Gastroesophageal sphincter (tissue), 3 donors: ENCODE measurements at regions not wholly inside any gene's neighbourhood (a gene's known extent, or its start where the extent isn't known, plus 50 kb on each side); places are given as distances from the start of the nearest gene placed in this dataset.

Experiments used
- CTCF ChIP-seq, 4 experiments: fragments of 200-600 bp in 2 of 4; fragments of 450-650 bp in 2 of 4; sonication (generic) in 1 of 4; IDR thresholded peaks; one replicate each; pipeline ENCODE4 v1.5.1; 2017 to 2019; ENCODE audit warnings: antibody characterized with exemption in 4 of 4, mild to moderate bottlenecking in 2 of 4, moderate library complexity in 2 of 4
- EP300 ChIP-seq: sonication (generic); formaldehyde crosslinking; IDR thresholded peaks from one replicate; pipeline ENCODE4 v1.6.1; 2017; ENCODE audit warnings: antibody characterized with exemption, mild to moderate bottlenecking
- POLR2A ChIP-seq, 2 donors: fragments of 450-650 bp; IDR thresholded peaks; one replicate each; pipeline ENCODE4 v1.6.1; 2017; ENCODE audit warnings: antibody characterized with exemption in 2 of 2, mild to moderate bottlenecking in 2 of 2, moderate library complexity in 1 of 2

- no peak for TF ChIP-seq CTCF (IDR thresholded peaks at IDR 0.05)
- no peak for TF ChIP-seq EP300
- TF ChIP-seq POLR2A (IDR thresholded peaks at IDR 0.05), result no peak
These were observed 54.0 kb upstream of the PACRGL start for GRCh38 chr4:20646287-20646686.
